Panc1 (cell line): ENCODE measurements at regions not wholly inside any gene's neighbourhood (a gene's known extent, or its start where the extent isn't known, plus 50 kb on each side); places are given as distances from the start of the nearest gene placed in this dataset.

Experiments used
- ATAC-seq: fragments of 200-7000 bp; cut with Tn5 transposase; 2 replicates; pipeline ENCODE4 v1.9.1; 2020; ENCODE audit warnings: mild to moderate bottlenecking, moderate library complexity
- BruUV-seq: library from RNA; stranded (reverse); fragments of 400-500 nt; replicated peaks from 2 replicates; lab custom pipeline; 2021; lab: Mats Ljungman, UMichigan
- CTCF ChIA-PET: fragments of 300-600 bp; sonication (Branson Sonifier 250); formaldehyde crosslinking; loops from one replicate; lab custom pipeline; 2022; ENCODE audit warnings: antibody characterized with exemption; lab: Charles Lee
- POLR2A ChIA-PET: fragments of 300-600 bp; sonication (Branson Sonifier 250); formaldehyde crosslinking; loops from one replicate; lab custom pipeline; 2022; ENCODE audit warnings: antibody characterized with exemption; lab: Charles Lee
- DNase-seq: peaks from one replicate; pipeline ENCODE4 v3.0.0-alpha.2; 2010; ENCODE audit warnings: low read depth, low spot score
- H3K27ac ChIP-seq: 2 replicates; pipeline ENCODE4 v1.5.1; 2011; ENCODE audit warnings: mild to moderate bottlenecking, low read length, inconsistent platforms
- H3K27me3 ChIP-seq: fragments of 200-500 bp; sonication (Bioruptor generic); 2 replicates; pipeline ENCODE4 v1.6.0; 2014; ENCODE audit warnings: low read length, inconsistent platforms; ENCODE audit not compliant: control insufficient read depth, insufficient read depth
- H3K36me3 ChIP-seq: fragments of 200-500 bp; sonication (Bioruptor generic); 2 replicates; pipeline ENCODE4 v1.5.1; 2014; ENCODE audit warnings: inconsistent platforms, mild to moderate bottlenecking, low read length, moderate library complexity; ENCODE audit not compliant: control insufficient read depth, insufficient read depth
- H3K4me1 ChIP-seq: 2 replicates; pipeline ENCODE4 v1.5.1; 2011; ENCODE audit warnings: inconsistent platforms, mild to moderate bottlenecking, low read length, moderate library complexity; ENCODE audit not compliant: control insufficient read depth, insufficient read depth
- H3K4me3 ChIP-seq, 2 experiments: 2 replicates each; pipeline ENCODE4 v1.5.1; 2011 to 2012; ENCODE audit warnings: low read depth in 2 of 2, low read length in 2 of 2, mild to moderate bottlenecking in 2 of 2, inconsistent platforms in 1 of 2, moderate library complexity in 1 of 2
- H3K9me3 ChIP-seq: fragments of 200-500 bp; sonication (Bioruptor generic); 2 replicates; pipeline ENCODE4 v1.5.1; 2014; ENCODE audit warnings: low read depth, mild to moderate bottlenecking, inconsistent platforms, low read length, moderate library complexity; ENCODE audit not compliant: control insufficient read depth, insufficient read depth
- POLR2AphosphoS5 ChIP-seq: IDR thresholded peaks from 2 replicates; pipeline ENCODE4 v1.6.1; 2012; ENCODE audit warnings: mild to moderate bottlenecking, low read depth, low read length, moderate library complexity
- REST ChIP-seq, 2 experiments: IDR thresholded peaks; 2 replicates each; pipeline ENCODE4 v1.6.1; 2011 to 2012; ENCODE audit warnings: low read depth in 2 of 2, control low read depth in 1 of 2, low read length in 1 of 2, mild to moderate bottlenecking in 1 of 2, moderate library complexity in 1 of 2; ENCODE audit not compliant: insufficient read depth in 1 of 2
- SIN3A ChIP-seq: IDR thresholded peaks from 2 replicates; pipeline ENCODE4 v1.6.1; 2012; ENCODE audit warnings: low read depth, mild to moderate bottlenecking, low read length, moderate library complexity, borderline replicate concordance; ENCODE audit not compliant: insufficient read depth
- TCF7L2 ChIP-seq: IDR thresholded peaks from 2 replicates; pipeline ENCODE4 v1.6.1; 2011; ENCODE audit warnings: mild to moderate bottlenecking, low read depth, low read length, inconsistent platforms
- in situ Hi-C: cut with HindIII; loops from 2 replicates; pipeline ENCODE4 v1.10.0; 2016; ENCODE audit warnings: low sequenced_read_pairs, low pct_unique_long_range_greater_than_20kb
- intact Hi-C: fragments of 100-400 bp; cut with micrococcal nuclease; formaldehyde crosslinking; loops from one replicate; pipeline ENCODE4 v1.10.0; 2022; ENCODE audit not compliant: unreplicated experiment
- TF ChIP-seq, protein P1 (sequence below): fragments of 450-650 bp; IDR thresholded peaks from 2 replicates; pipeline ENCODE4 v1.5.1; 2017; ENCODE audit warnings: mild to moderate bottlenecking

GRCh38 chr2:63767307-63767706, 74.4 kb upstream of the UGP2 start:
- H3K9me3 ChIP-seq = peaks cover 11% of the 10 kb centered on the region; the same call in 1 of the 2 replicates
- ATAC-seq (no peak), DNase-seq (no peak)
- TF ChIP-seq TCF7L2 (no peak), REST (IDR thresholded peaks at IDR 0.05; ENCODE audit: insufficient read depth in 1 of 2, low read depth in 2 of 2, low read length in 1 of 2) (no peak), SIN3A (no peak), POLR2AphosphoS5 (no peak)
- TF ChIP-seq, protein P1, sequence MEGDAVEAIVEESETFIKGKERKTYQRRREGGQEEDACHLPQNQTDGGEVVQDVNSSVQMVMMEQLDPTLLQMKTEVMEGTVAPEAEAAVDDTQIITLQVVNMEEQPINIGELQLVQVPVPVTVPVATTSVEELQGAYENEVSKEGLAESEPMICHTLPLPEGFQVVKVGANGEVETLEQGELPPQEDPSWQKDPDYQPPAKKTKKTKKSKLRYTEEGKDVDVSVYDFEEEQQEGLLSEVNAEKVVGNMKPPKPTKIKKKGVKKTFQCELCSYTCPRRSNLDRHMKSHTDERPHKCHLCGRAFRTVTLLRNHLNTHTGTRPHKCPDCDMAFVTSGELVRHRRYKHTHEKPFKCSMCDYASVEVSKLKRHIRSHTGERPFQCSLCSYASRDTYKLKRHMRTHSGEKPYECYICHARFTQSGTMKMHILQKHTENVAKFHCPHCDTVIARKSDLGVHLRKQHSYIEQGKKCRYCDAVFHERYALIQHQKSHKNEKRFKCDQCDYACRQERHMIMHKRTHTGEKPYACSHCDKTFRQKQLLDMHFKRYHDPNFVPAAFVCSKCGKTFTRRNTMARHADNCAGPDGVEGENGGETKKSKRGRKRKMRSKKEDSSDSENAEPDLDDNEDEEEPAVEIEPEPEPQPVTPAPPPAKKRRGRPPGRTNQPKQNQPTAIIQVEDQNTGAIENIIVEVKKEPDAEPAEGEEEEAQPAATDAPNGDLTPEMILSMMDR = no peak
- H3K27ac ChIP-seq = no peak overlapping the region
- no TSS peak for BruUV-seq
- no peak overlapping the region for H3K4me3 ChIP-seq
- intact Hi-C loops (no loop called here), in situ Hi-C loops (no loop called here)
- ChIA-PET CTCF (no interaction called here), POLR2A (no interaction called here)
- H3K36me3 ChIP-seq = no peaks in the 10 kb centered on the region
- no peaks in the 10 kb centered on the region for H3K27me3 ChIP-seq
- H3K4me1 ChIP-seq = no peaks in the 10 kb centered on the region

- ATAC-seq = no peak
- CTCF ChIA-PET = no interaction called here
- no peak overlapping the region for H3K4me3 ChIP-seq
- no peaks in the 10 kb centered on the region for H3K36me3 ChIP-seq
- H3K4me1 ChIP-seq = no peaks in the 10 kb centered on the region
- intact Hi-C loops = no loop called here
- H3K27ac ChIP-seq = no peak overlapping the region
- no peaks in the 10 kb centered on the region for H3K27me3 ChIP-seq
- POLR2A ChIA-PET = no interaction called here
- TF ChIP-seq REST (IDR thresholded peaks at IDR 0.05; ENCODE audit: insufficient read depth in 1 of 2, low read depth in 2 of 2, low read length in 1 of 2) (no peak), TCF7L2 (no peak), SIN3A (no peak), POLR2AphosphoS5 (no peak)
- TF ChIP-seq, protein P1 = no peak
- in situ Hi-C loops = no loop called here
- DNase-seq = no peak
- H3K9me3 ChIP-seq = peaks cover 11% of the 10 kb centered on the region; the same call in 1 of the 2 replicates
- BruUV-seq = no TSS peak
These were observed 73.6 kb upstream of the UGP2 start for GRCh38 chr2:63768051-63768450.
